GM12878 (cell line): ENCODE measurements at regions not wholly inside any gene's neighbourhood (a gene's known extent, or its start where the extent isn't known, plus 50 kb on each side); places are given as distances from the start of the nearest gene placed in this dataset.

Experiments used
- ATAC-seq: fragments of 200-7000 bp; cut with Tn5 transposase; 3 replicates; pipeline ENCODE4 v1.9.1; 2020; ENCODE audit warnings: mild to moderate bottlenecking, moderate library complexity
- BruUV-seq: library from RNA; stranded (reverse); fragments of 400-500 nt; replicated peaks from 2 replicates; lab custom pipeline; 2021; lab: Mats Ljungman, UMichigan
- CTCF ChIA-PET: fragments of 300-600 bp; sonication (Branson Sonifier 250); formaldehyde crosslinking; extraction: SDS; loops from one replicate; lab custom pipeline; 2021; ENCODE audit warnings: inconsistent platforms; lab: Yijun Ruan, JAX
- POLR2A ChIA-PET: fragments of 350-600 bp; formaldehyde crosslinking; extraction: SDS; loops from one replicate; lab custom pipeline; 2021; ENCODE audit warnings: inconsistent platforms; lab: Charles Lee
- RAD21 ChIA-PET: fragments of 300-600 bp; sonication (Branson Sonifier 250); formaldehyde crosslinking; loops from one replicate; lab custom pipeline; 2023; ENCODE audit warnings: antibody characterized with exemption; ENCODE audit not compliant: unreplicated experiment; lab: Charles Lee
- SMC1A ChIA-PET: fragments of 300-600 bp; sonication (Branson Sonifier 250); formaldehyde crosslinking; loops from one replicate; lab custom pipeline; 2023; ENCODE audit not compliant: unreplicated experiment, uncharacterized antibody; lab: Charles Lee
- DNase-seq: peaks from one replicate; pipeline ENCODE4 v3.0.0-alpha.2; 2011; ENCODE audit warnings: low read depth, low spot score
- FAIRE-seq: peaks from 3 replicates; lab custom pipeline; 2011; peaks lifted over from hg19 to GRCh38; lab: Jason Lieb, UNC
- H2AFZ ChIP-seq: 2 replicates; pipeline ENCODE4 v1.6.0; 2011; ENCODE audit warnings: low read depth, low read length, control low read depth; ENCODE audit not compliant: control insufficient read depth
- H3K27ac ChIP-seq: 2 replicates; pipeline ENCODE4 v1.5.1; 2011; ENCODE audit warnings: control low read depth; ENCODE audit not compliant: control insufficient read depth, insufficient read depth
- H3K27me3 ChIP-seq, 2 experiments: replicated peaks in 1 of 2; 2 replicates each; pipeline versions ENCODE4 v1.6.0 to v1.6.1; 2011; ENCODE audit warnings: low read length in 1 of 2; ENCODE audit not compliant: control insufficient read depth in 2 of 2, insufficient read depth in 2 of 2
- H3K36me3 ChIP-seq, 2 experiments: 2 replicates each; pipeline ENCODE4 v1.5.1; 2011; ENCODE audit warnings: low read length in 1 of 2; ENCODE audit not compliant: control insufficient read depth in 2 of 2, insufficient read depth in 2 of 2
- H3K4me1 ChIP-seq: 2 replicates; pipeline ENCODE4 v1.6.1; 2011; ENCODE audit warnings: mild to moderate bottlenecking, low read length, moderate library complexity, mixed read lengths; ENCODE audit not compliant: control insufficient read depth, insufficient read depth
- H3K4me2 ChIP-seq: 2 replicates; pipeline ENCODE4 v1.6.0; 2011; ENCODE audit warnings: control low read depth; ENCODE audit not compliant: control insufficient read depth, insufficient read depth
- H3K4me3 ChIP-seq: fragments of 200-600 bp; sonication (generic); 2 replicates; pipeline ENCODE4 v1.5.1; 2016
- H3K79me2 ChIP-seq: 2 replicates; pipeline ENCODE4 v1.6.0; 2011; ENCODE audit warnings: low read length; ENCODE audit not compliant: control insufficient read depth, insufficient read depth
- H3K9ac ChIP-seq: 2 replicates; pipeline ENCODE4 v1.8.0; 2011; ENCODE audit warnings: low read length, control low read depth, mixed read lengths; ENCODE audit not compliant: control insufficient read depth, insufficient read depth
- H3K9me3 ChIP-seq: replicated peaks from 3 replicates; pipeline ENCODE4 v1.5.1; 2011; ENCODE audit warnings: mild to moderate bottlenecking, low read length; ENCODE audit not compliant: control insufficient read depth, insufficient read depth
- H4K20me1 ChIP-seq: 2 replicates; pipeline ENCODE4 v1.6.0; 2011; ENCODE audit not compliant: control insufficient read depth, insufficient read depth
- HCFC1 ChIP-seq: fragments of 150-350 bp; IDR thresholded peaks from 2 replicates; pipeline ENCODE4 v1.6.1; 2014; ENCODE audit warnings: low read length
- KDM1A ChIP-seq: fragments of 200-600 bp; sonication (generic); IDR thresholded peaks from 2 replicates; pipeline ENCODE4 v1.6.1; 2016; ENCODE audit warnings: borderline replicate concordance
- NBN ChIP-seq: fragments of 450-650 bp; IDR thresholded peaks from 2 replicates; pipeline ENCODE4 v1.6.1; 2016
- PAX8 ChIP-seq: fragments of 450-650 bp; IDR thresholded peaks from 2 replicates; pipeline ENCODE4 v1.6.1; 2017; ENCODE audit warnings: mild to moderate bottlenecking, moderate library complexity
- POLR2AphosphoS2 ChIP-seq: IDR thresholded peaks from 2 replicates; pipeline ENCODE4 v1.6.1; 2011; ENCODE audit warnings: low read depth, mild to moderate bottlenecking, low read length, improper control_type of control experiment, moderate library complexity
- STAT3 ChIP-seq: IDR thresholded peaks from 2 replicates; pipeline ENCODE4 v1.6.1; 2011; ENCODE audit warnings: low read depth, low read length, improper control_type of control experiment
- SUZ12 ChIP-seq: fragments of 200-600 bp; sonication (generic); IDR thresholded peaks from one replicate; pipeline ENCODE4 v1.6.1; 2018; ENCODE audit warnings: antibody characterized with exemption, mild to moderate bottlenecking; ENCODE audit not compliant: unreplicated experiment
- TCF3 ChIP-seq: IDR thresholded peaks from 2 replicates; pipeline ENCODE4 v1.6.1; 2012; ENCODE audit warnings: low read depth, mild to moderate bottlenecking, low read length, borderline replicate concordance; ENCODE audit not compliant: insufficient read depth
- WGBS: methylation state at CpG from one replicate; pipeline ENCODE4 v1.1.6; 2016; ENCODE audit warnings: low lambda C conversion rate; ENCODE audit not compliant: insufficient replicate concordance, insufficient coverage; ENCODE audit errors: missing lambda C conversion rate; 5-methylcytosine and 5-hydroxymethylcytosine counted together
- in situ Hi-C: fragments of 300-500 bp; cut with MboI; formaldehyde crosslinking; loops from 9 replicates; pipeline ENCODE4 v1.14.3; 2018; ENCODE audit warnings: mixed read lengths
- intact Hi-C: fragments of 100-400 bp; cut with micrococcal nuclease; formaldehyde crosslinking; loops from one replicate; pipeline ENCODE4 v1.14.2; 2022; ENCODE audit not compliant: unreplicated experiment

- intact Hi-C loops, result no loop called here
- H3K9ac ChIP-seq, result no peak overlapping the region
- no peaks in the 10 kb centered on the region for H3K79me2 ChIP-seq
- FAIRE-seq, result no peak
- H3K4me2 ChIP-seq, result no peak overlapping the region
- H3K4me3 ChIP-seq, result no peak overlapping the region
- ATAC-seq, result no peak
- CTCF ChIA-PET, result no interaction called here
- H3K9me3 ChIP-seq, result peaks cover 2% of the 10 kb centered on the region; the same call in 2 of the 3 replicates
- in situ Hi-C loops, result no loop called here
- no peak for DNase-seq
- no peak overlapping the region for H3K27ac ChIP-seq
- POLR2A ChIA-PET, result no interaction called here
- H4K20me1 ChIP-seq, result no peaks in the 10 kb centered on the region
- RAD21 ChIA-PET, result no interaction called here
- no peaks in the 10 kb centered on the region for H3K27me3 ChIP-seq
- SMC1A ChIA-PET, result no interaction called here
- peaks cover 16% of the 10 kb centered on the region for H3K4me1 ChIP-seq
- no peak overlapping the region for H2AFZ ChIP-seq
- TF ChIP-seq STAT3 (no peak), POLR2AphosphoS2 (no peak), TCF3 (no peak), HCFC1 (no peak), KDM1A (no peak)
- TF ChIP-seq, all 136 proteins: peak for 0
- 100% methylated on average over 1 of the region's 1 CpG for WGBS
- BruUV-seq, result no TSS peak
- H3K36me3 ChIP-seq, result no peaks in the 10 kb centered on the region
Observed at GRCh38 chr13:50238922-50239321, 223.7 kb downstream of the KCNRG start.

GRCh38 chr13:50241479-50241878 lies 226.2 kb downstream of the KCNRG start:
- in situ Hi-C loops, result no loop called here
- FAIRE-seq, result no peak
- CTCF ChIA-PET, result interaction anchor here (1.8 kb wide), 1 partner anchor 15 kb away, joined by 6 read pairs; no protein-coding TSS in a partner anchor

More at GRCh38 chr13:50241479-50241878, 226.2 kb downstream of the KCNRG start:
- ChIA-PET POLR2A (no interaction called here), RAD21 (no interaction called here), SMC1A (interaction anchor here (1.0 to 2.7 kb wide), 2 partner anchors 16 to 72 kb away, joined by 3 to 11 read pairs; no protein-coding TSS in a partner anchor)
- intact Hi-C loops, result no loop called here
- ATAC-seq (no peak), DNase-seq (no peak)
- no TSS peak for BruUV-seq
- H3K9ac ChIP-seq, result no peak overlapping the region
- no peaks in the 10 kb centered on the region for H4K20me1 ChIP-seq
- H2AFZ ChIP-seq, result no peak overlapping the region
- peaks cover under 1% of the 10 kb centered on the region; the same call in 2 of the 3 replicates for H3K9me3 ChIP-seq
- H3K36me3 ChIP-seq, result no peaks in the 10 kb centered on the region
- H3K4me3 ChIP-seq, result no peak overlapping the region
- H3K4me2 ChIP-seq, result no peak overlapping the region
- TF ChIP-seq NBN (no peak), PAX8 (no peak), SUZ12 (no peak)
- H3K27me3 ChIP-seq, result no peaks in the 10 kb centered on the region
- H3K79me2 ChIP-seq, result no peaks in the 10 kb centered on the region
- peaks cover 18% of the 10 kb centered on the region for H3K4me1 ChIP-seq
- 87% methylated on average over 4 of the region's 4 CpGs for WGBS
- H3K27ac ChIP-seq, result no peak overlapping the region
